ENCODE measurements at regions not wholly inside any gene's neighbourhood (a gene's known extent, or its start where the extent isn't known, plus 50 kb on each side); places are given as distances from the start of the nearest gene placed in this dataset.

DNA sequence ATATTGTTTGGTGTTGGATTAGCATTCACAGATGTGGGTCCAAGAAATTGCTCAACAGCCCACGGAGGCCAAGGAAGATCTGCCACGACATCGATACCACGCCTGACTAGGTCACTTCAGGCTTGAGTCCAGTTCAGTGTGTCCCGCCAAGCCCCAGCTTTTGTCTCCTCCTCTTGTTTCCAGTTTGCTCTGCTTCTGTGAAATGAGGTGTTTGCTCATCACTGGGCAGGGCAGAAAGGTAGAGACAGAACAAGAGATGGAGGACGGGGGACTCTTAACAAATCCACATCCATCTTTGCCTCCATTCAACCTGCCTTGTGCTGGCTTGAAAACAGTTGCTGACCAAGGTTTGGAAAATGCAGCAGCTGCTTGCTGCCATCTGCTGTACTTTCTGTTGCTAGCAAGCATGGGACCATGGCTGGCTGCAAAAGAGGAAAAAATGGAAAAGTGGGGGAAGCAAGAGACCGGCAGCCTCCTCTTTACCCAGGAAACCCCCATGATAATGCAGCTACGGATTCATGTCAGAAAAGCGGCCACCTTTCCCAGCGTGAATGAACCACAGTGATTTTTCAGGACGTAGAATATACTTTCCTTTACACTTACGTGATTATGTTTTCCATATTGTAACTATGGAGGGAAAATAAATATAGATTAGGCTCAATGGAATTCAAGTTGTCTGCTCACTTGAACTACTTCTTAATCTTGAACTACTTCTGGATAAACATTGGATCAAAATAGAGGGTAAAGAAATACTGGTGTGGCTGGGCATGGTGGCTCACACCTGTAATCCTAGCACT is 80.2 kb upstream of the GREM2 start:
- TF ChIP-seq, protein P1, sequence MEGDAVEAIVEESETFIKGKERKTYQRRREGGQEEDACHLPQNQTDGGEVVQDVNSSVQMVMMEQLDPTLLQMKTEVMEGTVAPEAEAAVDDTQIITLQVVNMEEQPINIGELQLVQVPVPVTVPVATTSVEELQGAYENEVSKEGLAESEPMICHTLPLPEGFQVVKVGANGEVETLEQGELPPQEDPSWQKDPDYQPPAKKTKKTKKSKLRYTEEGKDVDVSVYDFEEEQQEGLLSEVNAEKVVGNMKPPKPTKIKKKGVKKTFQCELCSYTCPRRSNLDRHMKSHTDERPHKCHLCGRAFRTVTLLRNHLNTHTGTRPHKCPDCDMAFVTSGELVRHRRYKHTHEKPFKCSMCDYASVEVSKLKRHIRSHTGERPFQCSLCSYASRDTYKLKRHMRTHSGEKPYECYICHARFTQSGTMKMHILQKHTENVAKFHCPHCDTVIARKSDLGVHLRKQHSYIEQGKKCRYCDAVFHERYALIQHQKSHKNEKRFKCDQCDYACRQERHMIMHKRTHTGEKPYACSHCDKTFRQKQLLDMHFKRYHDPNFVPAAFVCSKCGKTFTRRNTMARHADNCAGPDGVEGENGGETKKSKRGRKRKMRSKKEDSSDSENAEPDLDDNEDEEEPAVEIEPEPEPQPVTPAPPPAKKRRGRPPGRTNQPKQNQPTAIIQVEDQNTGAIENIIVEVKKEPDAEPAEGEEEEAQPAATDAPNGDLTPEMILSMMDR (IDR thresholded peaks at IDR 0.05; ENCODE audit: insufficient read depth, low read depth, low read length, missing control alignments) = peak; percentile 59
- no peak overlapping the region for H3K4me3 ChIP-seq (ENCODE audit: low read length)
- peak; percentile 31 for DNase-seq (ENCODE audit: low read depth)

DNA sequence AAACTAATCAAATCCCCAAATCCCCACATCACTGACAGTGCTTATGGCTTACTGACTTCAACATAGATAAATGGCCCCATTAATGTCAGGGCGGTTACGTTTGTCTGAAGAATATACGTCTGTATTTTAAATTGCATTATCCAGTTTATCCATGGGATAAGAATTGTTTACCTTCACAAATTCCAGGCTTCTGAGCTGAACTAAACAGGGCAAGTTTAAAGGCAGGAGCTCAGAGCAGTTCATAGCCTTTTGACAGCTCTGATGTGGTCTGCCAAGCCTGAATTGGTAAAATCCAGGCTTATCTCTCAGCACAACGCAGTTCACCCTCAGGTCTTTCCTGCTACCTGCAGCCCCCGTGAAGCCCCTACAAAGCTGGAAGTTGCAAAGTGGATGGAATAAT is 79.5 kb upstream of the GREM2 start:
- TF ChIP-seq, protein P1 (IDR thresholded peaks at IDR 0.05; ENCODE audit: insufficient read depth, low read depth, low read length, missing control alignments) = no peak
- no peak overlapping the region for H3K4me3 ChIP-seq (ENCODE audit: low read length)
- no peak for DNase-seq (ENCODE audit: low read depth)

DNA sequence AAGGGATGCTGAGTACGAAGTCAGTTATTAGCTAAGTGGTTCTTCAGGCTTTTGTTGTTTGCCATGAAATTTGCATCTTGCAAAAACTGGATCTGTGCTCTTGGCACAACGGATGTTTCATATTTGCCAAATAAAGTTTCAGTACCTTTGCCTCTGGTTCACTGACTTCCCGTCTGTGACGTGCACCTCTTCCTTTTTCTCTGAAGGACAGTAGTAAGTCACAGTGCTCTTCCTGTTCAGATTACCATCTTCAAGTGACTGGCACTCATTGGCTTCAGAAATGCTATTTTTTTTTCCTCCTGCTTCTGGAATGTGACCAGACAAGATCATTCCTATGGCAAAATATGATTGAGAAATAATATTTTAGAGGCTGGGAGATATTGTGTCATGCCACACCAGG is 75.9 kb upstream of the GREM2 start:
- TF ChIP-seq, protein P1 (IDR thresholded peaks at IDR 0.05; ENCODE audit: insufficient read depth, low read depth, low read length, missing control alignments) = no peak
- DNase-seq (ENCODE audit: low read depth) = peak; percentile 31
- no peak overlapping the region for H3K4me3 ChIP-seq (ENCODE audit: low read length)

DNA sequence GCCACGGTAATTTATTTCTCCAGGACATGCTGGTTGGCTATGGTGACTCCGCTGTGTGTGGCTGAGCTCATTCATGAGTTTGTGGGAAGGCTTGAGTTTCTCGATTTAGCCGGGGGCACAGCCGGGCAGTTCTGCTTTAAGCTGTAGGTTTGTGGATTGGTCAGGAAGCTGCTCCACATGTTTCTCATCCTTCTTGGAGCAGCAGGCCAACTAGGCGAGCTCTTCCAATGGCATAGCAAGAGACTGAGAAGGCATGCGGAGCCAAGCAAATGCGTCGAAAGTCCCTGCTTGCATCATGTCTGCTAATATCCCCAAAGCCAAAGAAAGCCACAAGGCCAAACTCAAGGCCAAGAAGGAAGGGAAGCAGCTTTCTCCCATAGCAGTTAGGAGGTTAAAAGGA is 71.6 kb upstream of the GREM2 start:
- TF ChIP-seq, protein P1 (IDR thresholded peaks at IDR 0.05; ENCODE audit: insufficient read depth, low read depth, low read length, missing control alignments) = no peak
- H3K4me3 ChIP-seq (ENCODE audit: low read length) = no peak overlapping the region
- DNase-seq (ENCODE audit: low read depth) = no peak

DNA sequence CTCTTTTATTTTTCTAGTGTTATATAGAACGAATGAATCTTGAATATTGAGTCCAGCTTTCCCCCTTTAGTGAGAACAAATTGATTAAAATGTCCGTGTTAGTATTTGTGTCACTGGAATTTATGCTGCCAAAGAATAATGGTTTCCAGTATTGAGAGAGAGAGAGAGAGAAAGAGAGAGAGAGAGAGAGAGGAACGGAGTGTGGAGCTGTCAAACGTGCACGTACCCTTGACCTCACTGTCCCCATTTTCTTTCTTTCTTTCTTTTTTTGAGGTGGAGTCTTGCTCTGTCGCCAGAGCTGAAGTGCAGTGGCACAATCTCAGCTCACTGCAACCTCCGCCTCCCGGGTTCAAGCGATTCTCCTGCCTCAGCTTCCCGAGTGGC is 70.9 kb upstream of the GREM2 start:
- no peak overlapping the region for H3K4me3 ChIP-seq (ENCODE audit: low read length)
- DNase-seq (ENCODE audit: low read depth) = no peak
- TF ChIP-seq, protein P1 (IDR thresholded peaks at IDR 0.05; ENCODE audit: insufficient read depth, low read depth, low read length, missing control alignments) = no peak

DNA sequence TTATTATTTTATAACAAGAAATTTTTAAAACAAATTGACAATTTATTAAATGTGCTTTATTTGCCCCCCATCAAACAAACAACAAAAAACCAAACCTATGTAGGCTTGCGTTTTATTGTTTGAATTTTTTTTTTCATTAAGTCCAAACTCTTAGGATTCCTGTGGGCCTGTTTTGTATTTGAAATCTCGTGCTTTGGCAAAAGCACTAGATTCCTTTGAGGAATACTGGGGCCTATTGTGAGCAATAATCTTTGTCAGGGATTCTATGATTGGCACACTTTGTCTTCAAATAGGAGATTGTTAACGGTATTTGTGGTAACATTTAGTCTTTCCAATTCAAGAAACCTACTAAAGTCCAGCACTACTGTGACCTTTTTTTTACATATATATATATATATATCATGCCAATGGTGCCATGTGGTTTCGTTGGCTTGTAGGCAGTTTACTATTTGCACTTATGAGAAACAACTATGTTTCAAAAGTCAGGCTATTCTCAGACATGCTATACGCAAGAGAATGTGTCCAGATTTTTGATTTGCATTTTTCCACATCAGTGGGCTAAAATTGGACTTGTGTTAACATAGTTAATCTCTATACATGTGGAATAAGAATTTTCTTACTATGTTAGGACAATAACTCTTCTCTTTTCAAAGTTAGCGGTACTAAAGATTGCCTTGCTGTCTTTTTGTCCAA is 70.4 kb upstream of the GREM2 start:
- DNase-seq (ENCODE audit: low read depth) = no peak
- TF ChIP-seq, protein P1 (IDR thresholded peaks at IDR 0.05; ENCODE audit: insufficient read depth, low read depth, low read length, missing control alignments) = no peak
- no peak overlapping the region for H3K4me3 ChIP-seq (ENCODE audit: low read length)
